HG02981 (cell line): ENCODE measurements at regions not wholly inside any gene's neighbourhood (a gene's known extent, or its start where the extent isn't known, plus 50 kb on each side); places are given as distances from the start of the nearest gene placed in this dataset.

Experiments
- ATAC-seq: cut with Tn5 transposase; IDR thresholded peaks from one replicate; pipeline ENCODE4 v1.9.1; 2021; ENCODE audit warnings: mild to moderate bottlenecking, moderate library complexity; ENCODE audit not compliant: unreplicated experiment

DNA sequence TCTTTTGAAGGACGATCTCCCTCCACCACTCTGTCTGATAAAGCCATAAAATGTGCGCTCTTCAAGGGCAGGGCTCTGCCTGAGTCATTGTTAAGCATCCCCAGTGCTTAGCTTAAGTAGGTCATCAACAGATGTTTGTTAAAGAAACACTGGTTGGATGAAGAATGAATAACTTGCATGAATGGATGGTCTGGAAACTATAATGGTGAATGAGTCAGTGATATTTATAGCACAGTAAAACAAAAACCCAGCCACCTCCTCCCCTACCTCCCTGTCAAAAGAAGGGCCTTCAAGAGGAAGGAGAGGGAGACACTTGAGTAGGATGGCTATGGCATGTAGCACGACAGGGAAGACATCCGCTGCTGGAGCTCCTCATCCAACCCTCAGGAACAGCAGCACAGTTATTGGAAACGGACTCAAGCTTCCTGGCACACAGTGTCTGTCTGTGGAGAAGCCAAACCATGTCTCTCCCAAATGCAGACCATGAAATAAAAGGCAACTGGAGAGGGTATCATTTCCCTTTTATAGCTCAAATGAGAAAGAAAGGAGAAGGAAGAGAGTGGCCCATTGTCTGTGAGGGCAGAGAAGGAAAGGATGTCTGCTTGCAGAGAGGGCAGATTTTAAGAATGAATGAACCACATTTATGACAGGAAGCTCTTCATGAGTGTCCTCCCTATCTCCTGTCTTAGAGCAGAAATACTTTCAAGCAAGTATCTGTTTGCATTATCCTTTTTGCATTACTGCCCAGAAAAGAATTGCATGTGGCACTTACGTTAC, 183.5 kb upstream of the UBL3 start:
- ATAC-seq: no peak

DNA sequence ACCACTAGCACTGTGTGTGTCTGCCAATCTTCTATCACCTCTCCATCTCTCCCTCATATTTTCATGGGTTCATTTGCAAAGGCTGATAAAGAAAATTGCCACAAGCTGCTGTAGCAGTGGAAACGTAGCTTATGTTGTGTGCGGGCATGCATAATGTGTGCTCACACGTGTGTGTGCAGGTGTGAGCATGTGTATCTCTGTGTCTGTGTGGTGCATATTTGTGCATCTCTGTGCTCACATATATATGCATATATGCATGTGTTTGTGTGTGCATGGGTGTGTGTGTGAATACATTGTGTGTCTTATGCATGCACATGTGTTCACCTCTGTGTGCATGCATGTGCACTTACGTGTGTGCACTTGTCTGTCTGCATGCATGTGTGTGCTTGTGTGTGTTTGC, 181.8 kb upstream of the UBL3 start:
- no peak for ATAC-seq

DNA sequence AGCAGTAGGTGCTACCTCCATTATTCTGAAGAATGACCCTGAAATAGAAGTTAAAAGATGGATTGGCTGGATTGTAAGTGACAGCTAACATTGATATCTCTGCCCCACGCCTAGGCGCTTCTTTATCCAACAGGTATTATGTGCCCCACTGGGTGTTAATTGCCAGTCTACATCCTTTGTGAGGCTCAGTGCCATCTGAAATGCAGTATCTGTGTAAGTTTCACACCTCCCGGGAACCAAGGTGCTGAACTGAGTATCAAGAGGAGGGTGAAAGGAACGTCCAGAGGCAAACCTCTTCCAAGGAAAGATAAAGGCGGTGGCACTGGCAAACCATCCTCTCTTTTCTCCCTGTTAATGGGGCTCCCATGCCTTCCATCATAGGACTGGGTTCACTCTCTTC, 181.1 kb upstream of the UBL3 start:
- ATAC-seq: no peak

DNA sequence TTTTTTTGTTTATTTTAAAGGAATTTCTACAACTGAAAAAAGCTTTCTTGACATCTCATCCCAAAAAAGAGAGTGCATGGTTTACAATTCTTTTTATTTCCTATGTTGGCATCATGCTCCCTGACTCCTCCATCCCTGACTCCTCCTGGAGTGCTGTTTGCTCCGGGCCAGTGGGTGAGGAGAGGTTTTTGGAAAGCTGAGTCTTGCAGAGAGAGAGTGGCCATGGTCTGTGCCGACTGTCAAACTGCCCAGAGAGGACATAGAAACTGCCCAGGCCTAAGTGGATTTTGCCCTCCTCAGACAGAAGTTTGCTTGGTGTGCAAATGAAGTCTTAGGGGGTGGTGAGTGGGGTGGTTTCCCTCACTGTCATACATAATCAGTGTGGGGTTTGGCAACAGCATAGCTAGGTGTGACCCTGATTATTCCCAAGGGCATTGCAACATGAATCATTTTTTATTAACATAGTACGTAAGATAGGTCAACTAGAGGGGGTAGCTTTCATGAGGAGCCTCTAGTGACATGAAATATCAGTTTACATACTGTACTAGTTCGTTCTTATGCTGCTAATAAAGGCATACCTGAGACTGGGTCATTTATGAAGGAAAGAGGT, 179.8 kb upstream of the UBL3 start:
- ATAC-seq: no peak

DNA sequence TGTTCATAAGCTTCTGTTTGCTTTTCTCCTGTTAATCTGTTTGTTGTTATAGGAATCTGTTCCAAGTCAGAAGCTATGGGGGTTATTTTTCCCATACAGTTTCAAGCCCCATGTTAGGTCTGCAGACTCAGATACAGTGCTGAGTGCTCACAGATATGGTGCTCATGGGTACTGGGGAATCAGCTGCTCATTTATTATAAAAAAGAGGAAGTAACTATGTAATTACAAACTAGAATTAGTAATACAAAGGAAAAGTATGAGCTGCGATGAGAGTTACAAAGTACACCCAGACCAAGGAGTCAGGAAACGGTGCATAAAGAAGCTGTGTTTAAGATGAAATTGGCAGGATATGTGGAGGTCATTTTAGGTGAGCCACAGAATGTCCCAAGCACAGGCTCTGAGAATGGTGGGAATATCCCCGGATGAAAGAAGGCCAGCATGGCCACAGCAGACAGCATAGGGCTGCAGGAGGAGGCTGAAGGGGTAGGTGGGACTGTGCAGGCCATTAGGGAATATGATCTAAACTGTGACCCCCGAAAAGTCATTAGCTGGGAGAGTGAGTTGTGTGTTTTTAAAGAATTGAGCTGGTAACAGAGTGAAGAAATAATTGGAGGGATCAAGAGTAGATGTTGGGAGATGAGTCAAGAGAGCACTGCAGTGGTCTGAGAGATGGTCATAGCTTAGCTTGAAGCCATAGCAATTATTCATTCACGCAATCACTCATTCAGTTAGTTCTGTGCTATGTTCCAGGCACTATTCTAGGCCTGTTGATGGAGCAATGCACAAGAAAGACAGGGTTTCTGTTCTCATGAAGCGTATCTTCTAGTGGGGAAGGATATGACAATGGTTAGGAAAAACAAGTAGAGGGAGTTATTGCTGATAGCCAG, 177.4 kb upstream of the UBL3 start:
- no peak for ATAC-seq

DNA sequence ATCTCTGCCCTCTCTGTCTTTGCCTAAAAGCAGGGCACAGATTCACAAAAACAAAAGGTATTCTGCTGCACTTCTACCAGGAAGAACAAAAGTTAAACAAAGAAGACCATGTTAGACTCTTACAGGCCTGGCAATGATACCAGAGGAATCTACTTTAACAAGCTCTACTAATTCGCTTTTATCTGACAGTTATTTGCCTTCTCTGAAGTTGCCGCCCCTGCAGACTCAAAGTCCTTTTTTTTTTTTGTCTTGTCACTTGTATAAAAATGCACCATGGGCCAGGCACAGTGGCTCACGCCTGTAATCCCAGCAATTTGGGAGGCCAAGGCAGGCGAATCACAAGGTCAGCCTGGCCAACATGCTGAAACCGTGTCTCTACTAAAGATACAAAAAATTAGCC, 176.5 kb upstream of the UBL3 start:
- ATAC-seq: no peak

DNA sequence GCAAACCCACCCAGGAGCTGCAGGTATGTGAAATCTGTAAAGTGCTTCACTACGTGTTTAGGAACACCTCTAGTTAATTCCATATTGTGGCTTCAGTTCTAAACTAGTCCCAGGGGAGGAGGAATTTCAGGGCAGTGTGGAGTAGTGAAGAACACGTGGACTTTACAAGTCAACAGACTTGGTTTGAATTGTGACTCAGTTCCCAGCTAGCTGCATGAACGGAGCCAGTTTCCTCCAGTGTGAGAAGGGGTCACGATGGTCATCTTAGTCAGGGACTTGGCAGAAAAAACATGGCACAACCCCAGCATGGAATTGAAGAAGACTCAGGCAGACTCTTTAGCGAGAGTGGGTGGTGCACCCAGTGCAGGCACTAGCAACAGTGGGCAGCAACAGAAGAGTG, 175.7 kb upstream of the UBL3 start:
- ATAC-seq: no peak

DNA sequence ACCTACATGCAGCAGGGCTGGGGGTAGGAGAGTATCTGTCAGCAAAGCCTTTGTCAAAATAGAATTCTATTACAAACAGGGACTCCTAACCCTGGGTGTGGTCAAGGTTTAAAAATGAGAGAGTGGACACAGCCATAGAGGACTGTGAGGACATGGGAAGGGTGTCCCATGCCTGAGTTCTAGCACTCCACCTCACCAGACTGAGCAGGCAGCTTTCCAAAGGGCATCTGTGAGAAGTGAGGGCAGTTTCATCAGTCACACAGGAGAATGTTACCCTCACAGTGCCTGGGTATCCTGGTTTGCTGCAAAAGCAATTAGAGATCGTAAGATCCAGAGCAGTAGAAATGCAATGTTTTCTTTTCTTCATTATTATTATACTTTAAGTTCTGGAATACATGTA, 174.9 kb upstream of the UBL3 start:
- ATAC-seq: no peak

DNA sequence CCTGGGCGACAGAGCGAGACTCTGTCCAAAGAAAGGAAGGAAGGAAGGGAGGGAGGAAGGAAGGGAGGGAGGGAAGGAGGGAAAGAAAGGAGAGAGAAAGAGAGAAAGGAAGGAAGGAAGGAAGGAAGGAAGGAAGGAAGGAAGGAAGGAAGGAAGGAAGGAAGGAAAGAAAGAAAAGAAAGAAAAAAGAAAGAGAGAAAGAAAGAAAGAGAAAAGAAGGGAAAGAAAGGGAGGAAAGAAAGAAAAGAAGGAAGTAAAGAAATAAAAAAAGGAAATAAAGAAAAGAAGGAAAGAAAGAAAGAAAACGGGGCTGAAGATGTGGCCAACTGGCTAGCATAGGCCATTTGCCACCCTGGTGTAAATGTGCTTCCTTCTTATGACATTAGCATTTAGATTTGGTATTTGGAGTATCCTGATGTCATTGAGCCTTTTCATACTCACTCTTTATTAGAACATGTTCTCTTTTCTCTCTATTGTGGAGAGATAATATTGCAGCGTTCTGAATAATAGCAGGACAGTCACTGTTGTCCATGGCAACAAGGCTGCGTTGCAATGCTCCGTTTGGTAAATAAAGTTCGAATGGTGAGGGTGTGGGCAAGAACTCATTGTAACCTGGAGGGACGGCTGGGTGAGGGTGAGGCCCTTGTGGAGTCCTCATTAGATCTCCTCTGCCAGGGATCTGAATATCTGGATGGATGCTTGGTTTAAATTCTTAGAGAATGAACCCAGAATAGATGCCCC, 173.9 kb upstream of the UBL3 start:
- no peak for ATAC-seq

DNA sequence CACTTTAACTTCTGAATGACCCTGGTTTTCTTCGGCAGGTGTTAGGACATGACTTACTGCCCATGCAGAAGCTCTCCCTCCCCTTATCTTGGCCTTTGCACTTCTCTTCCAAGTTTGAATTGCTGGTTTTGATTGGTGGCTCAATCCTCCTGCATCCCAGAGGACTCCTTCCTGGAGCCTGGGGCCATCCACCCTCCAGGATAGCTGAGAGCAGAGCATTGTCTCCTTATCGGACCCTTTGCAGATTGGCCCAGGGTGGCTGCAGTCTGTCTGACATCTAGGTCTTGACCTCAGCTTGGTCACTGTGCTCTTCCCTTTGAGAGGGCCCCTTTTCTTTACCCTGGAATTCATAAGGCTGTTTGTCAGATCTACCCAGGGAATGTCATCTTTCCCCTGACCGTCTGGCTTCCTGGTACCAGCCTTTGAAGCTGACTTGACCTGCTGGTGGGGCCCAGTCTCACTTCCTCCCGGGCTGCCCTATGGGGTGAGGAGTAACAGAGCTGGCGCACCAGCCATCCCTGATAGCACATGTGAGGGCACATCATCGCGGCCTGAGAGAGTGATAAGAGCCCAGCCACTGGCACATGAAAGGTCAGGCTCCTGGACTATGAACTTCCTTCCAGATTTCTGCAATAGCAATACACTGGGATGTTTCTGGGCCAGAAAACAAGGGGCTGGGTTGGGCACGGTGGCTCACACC, 172.9 kb upstream of the UBL3 start:
- no peak for ATAC-seq

DNA sequence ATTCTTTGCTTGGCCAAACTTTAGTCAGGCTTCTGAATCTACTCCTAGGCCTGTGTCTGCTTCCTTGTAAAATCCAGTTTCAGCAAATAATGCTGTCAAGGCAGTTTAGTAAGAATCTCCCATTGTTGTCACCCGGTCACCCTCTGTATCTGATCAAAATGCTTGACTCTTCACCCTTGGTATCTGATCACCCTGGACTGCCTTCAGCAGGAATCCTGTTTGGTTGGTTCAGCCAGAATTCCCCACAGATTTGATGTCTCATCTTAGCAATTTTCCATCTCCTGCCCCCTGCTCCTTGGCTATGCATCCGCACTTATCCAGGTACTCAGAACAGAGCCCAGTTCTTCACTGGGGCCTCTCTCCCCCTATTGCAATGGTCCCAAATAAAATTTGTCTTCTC, 172.4 kb upstream of the UBL3 start:
- ATAC-seq: no peak

DNA sequence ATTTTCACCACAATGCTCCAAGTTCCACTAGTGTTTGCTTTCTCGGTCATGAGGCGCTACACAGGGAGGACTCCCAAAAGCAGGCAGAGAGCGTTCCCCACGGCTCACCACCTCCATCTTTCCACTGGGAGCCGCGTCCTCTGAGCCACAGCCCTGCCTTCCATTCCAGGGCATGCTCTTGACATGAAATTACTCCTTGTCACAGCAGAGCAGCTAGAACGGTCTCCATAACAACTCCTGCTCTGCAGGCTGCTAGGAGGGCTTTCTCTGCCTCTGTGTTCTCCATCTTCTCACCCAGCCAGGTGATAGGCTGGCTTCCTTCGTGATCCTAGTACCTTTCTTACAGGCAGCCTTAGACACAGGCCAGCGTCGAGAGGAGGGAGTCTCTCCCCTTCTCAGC, 171.8 kb upstream of the UBL3 start:
- ATAC-seq: no peak

DNA sequence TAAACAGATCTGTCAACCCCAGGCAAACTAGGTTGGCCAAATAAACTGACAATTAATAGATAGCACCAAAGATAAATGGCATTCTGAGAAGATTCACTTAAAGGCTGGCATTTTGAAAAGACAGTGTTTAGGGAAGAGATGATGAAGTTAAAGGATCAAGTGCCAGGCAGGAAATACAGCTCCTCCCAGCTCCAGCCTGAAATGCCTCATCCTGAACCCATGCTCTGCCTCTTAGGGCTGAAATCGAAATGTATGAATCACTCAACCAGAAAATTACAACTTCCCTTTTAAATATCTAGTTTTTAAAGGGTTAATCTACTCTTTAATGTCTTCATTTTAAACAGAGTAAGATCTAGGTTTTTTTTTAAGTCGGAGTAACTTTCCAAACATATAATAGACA, 171.2 kb upstream of the UBL3 start:
- ATAC-seq: no peak

DNA sequence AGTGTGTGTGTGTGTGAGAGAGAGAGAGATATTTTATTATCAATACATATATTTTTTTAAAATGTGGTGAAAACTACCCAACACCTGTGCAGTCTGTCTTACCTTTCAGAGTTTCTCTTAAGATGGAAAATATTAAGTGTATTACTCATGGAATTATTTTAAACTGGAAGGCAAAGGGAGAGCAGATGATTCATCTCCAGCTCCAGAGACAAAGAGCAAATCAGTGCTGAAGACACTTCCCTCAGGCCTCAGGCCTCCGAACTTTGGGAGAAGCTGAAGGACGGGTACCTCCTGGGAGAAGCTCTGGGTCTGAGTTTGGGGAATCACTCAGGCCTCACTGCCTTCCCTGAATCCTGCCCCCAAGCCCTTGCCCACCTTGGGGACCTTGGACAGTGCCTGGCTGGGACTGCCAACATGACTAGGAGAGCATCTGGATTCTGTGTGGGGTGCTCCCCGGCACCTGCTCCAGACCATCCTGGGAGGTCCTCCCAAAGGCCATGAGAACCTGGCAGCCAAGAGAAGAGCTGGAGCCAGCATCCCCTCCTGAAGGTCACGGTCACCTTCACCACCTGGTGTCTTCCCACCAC, 170.4 kb upstream of the UBL3 start:
- ATAC-seq: no peak

DNA sequence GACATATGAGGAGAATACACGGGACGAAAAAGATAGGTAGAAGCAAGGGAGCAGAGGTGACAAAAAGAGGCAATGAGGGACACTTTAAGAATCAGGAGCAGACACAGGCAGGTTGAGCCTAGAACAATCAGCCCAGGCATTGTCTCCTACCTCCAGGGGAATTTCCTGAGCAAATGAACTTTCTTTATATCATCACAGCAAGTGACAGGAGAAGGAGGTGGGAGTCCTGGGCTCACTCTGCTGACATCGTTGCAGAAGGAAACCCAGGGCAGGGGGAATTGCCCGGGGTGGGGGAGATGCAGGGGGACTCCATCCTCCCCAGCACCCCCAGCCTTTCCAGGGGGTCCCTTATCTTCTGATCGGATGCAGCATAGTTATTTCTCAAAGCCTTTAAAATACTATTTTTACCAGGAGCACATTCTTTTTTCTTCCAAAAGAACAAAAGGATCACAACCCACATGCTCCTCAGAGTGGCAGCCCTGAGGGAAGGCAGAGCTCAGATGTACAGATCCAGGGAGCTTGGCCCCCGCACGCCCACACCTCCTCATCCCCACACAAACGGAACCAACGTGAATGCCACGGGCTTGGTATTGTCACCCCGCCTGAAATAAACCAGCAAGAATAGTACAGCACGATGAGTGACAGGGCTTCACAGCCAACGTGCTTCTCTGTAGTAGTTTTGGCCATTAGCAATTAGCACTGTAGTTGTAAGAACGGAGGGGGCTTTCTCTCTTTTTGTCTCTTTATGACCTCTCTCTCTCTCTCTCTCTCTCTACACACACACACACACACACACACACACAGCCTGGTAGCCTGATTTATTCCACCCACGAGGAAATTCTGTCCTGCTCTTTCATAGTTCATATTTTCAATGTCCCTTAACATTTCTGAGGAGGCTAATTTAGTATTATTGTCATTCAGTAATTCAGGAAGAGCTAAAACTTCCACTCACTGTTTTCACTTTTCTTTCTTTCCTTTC, 169.5 kb upstream of the UBL3 start:
- ATAC-seq: no peak

DNA sequence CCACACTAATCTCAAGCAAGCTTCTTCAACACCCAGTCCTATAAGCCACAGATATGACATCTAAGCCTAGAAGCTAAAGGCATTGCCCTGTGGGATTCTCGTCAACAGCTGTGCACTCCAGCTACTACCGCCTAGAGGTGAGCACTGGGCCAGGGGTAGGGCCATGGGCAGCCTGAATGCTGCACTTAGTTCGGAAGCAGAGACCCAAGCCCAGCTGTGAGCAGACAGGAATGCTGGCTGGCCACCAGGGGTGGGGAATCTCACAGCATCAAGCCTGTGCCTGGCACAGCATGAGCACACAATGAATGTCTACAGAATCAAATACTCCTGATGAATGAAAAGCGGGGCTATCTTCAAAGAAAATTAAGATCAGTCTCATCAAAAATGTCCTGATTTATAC, 167.5 kb upstream of the UBL3 start:
- ATAC-seq: no peak

DNA sequence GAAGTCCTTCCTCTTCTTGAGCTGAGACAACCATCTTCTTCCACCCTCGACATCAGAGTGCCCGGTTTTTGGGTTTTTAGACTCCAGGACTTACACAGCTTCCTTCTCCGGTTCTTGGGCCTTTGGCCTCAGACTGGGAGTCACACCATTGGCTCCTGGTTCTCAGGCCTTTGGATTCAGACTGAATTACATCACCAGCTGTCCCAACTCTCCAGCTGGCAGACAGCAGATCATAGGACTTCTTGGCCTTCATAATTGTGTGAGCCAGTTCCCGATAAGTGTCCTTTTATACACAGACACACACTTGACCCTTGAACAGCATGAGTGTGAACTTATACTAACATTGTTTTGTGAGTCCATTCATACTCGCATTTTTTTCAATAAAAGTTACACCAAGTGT, 166.0 kb upstream of the UBL3 start:
- no peak for ATAC-seq

DNA sequence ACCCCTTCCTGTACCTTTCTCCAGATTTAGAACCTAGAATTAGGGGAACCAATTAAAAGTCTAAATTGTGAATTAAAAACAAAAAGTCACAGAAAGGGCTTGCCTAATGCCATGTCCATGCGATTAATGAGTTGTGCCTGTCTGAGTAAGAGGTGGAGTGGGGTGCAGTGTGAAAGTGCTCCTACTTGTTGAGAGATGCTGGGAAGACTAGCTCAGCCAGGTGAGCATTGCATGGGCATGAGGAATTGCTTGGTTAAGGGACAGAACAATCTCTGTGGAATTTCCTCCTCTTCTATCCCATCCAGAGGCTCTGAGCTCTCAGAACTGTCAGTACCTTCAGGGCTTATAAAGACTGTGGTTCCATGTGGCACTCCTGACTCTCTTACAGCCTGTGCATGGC, 159.0 kb upstream of the UBL3 start:
- ATAC-seq: no peak

DNA sequence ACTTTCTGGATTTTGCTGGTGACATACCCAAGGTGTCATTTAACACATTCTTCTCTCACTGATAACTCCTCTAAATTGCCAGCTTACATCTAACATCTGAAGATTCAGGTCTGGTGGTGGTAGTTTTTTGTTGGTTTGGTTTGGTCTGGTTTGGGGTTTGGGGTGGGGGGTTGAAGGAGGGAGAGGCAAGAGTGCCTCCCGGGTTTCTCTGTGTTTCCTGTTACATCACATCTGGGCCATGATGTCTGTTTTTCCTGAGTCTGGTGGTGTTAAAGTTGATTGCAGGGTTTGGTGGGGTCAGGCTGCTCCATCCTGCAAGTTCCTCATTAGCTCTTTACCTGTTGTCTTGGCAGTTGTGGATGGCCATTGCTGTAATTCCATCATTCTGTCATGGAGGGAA, 155.8 kb upstream of the UBL3 start:
- ATAC-seq: no peak
